ENCODE measurements at regions not wholly inside any gene's neighbourhood (a gene's known extent, or its start where the extent isn't known, plus 50 kb on each side); places are given as distances from the start of the nearest gene placed in this dataset.
"Not testable (repeated sequence)": the region's sequence is repeated elsewhere in the genome, so short reads cannot be mapped to it uniquely, and the experiment has no call there.

DNA sequence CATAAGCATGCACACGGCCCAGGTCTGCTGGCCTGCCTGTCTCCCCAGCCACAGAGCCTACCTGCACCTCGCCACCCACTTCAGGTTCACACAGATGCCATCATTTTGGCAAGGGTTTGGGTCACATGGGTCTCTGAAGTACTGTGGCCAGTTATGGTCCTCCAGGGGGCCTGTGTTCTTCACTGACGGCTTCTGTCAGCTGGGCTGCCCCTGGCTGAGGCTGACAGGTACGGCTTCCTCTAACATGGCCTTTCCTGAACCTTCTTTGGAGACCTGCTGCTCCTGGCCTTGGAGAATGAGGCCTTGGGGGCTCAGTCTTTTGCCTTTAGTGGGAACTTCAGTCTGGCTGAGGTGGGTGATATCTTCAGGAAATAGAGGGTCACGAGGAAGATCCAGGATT is 835.9 kb downstream of the SPATA31A1 start:
- H3K9ac ChIP-seq (ENCODE audit: low read length); H3K4me3 ChIP-seq (ENCODE audit: low read depth, low read length); H3K36me3 ChIP-seq (ENCODE audit: control insufficient read depth, insufficient read depth, low read length); H3K4me1 ChIP-seq (ENCODE audit: control insufficient read depth, insufficient read depth, low read length); H3K9me3 ChIP-seq (ENCODE audit: control insufficient read depth, insufficient read depth, low read depth, low read length); H3K27ac ChIP-seq (ENCODE audit: low read depth, low read length); H3K27me3 ChIP-seq (ENCODE audit: control insufficient read depth, insufficient read depth, low read length): not testable (repeated sequence)

GRCh38 chr9:40192162-40192561 is 836.7 kb downstream of the SPATA31A1 start:
- not testable (repeated sequence) for H3K36me3 ChIP-seq (ENCODE audit: control insufficient read depth, insufficient read depth, low read length); H3K4me3 ChIP-seq (ENCODE audit: low read depth, low read length); H3K27ac ChIP-seq (ENCODE audit: low read depth, low read length); H3K9ac ChIP-seq (ENCODE audit: low read length); H3K4me1 ChIP-seq (ENCODE audit: control insufficient read depth, insufficient read depth, low read length); H3K9me3 ChIP-seq (ENCODE audit: control insufficient read depth, insufficient read depth, low read depth, low read length); H3K27me3 ChIP-seq (ENCODE audit: control insufficient read depth, insufficient read depth, low read length)

GRCh38 chr9:40196165-40196714 is 840.8 kb downstream of the SPATA31A1 start:
- not testable (repeated sequence) for H3K36me3 ChIP-seq (ENCODE audit: control insufficient read depth, insufficient read depth, low read length); H3K27me3 ChIP-seq (ENCODE audit: control insufficient read depth, insufficient read depth, low read length); H3K27ac ChIP-seq (ENCODE audit: low read depth, low read length); H3K4me3 ChIP-seq (ENCODE audit: low read depth, low read length); H3K9ac ChIP-seq (ENCODE audit: low read length); H3K9me3 ChIP-seq (ENCODE audit: control insufficient read depth, insufficient read depth, low read depth, low read length); H3K4me1 ChIP-seq (ENCODE audit: control insufficient read depth, insufficient read depth, low read length)

- H3K4me1 ChIP-seq (ENCODE audit: control insufficient read depth, insufficient read depth, low read length); H3K27ac ChIP-seq (ENCODE audit: low read depth, low read length); H3K36me3 ChIP-seq (ENCODE audit: control insufficient read depth, insufficient read depth, low read length): not testable (repeated sequence)
Observed at GRCh38 chr9:40196803-40197202, 841.3 kb downstream of the SPATA31A1 start.

DNA sequence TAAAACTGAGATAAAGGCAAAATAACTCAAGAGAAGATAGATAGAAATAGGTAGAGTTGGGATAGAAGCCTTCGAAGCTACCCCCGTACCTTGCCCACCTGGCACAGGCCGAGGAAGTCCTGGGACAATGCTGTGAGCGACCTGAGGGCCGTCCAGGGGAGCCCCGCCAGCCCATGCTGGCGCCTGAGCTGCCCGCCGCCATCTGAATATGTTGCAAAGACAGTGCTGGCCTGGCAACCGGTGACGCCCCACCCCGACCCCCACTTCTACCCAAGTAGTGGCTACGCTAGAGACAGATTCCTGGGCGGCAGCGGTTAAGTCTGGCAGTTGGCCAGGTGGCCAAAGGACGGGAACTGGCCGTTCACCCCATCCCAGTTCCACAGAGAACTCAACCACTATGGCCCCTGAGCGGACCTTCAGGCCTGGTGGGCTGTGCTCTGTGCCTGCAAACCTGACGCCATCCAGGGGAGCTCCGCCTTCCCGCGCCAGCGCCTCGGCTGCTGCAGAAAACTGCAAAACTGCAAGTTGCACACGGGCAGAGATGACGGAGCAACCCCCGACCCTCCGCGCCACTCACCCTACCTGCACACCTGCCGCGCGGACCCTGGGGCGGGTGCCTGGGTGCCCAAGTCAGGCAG is 866.2 kb downstream of the SPATA31A1 start:
- H3K9ac ChIP-seq (ENCODE audit: low read length); H3K4me3 ChIP-seq (ENCODE audit: low read depth, low read length); H3K4me1 ChIP-seq (ENCODE audit: control insufficient read depth, insufficient read depth, low read length); H3K9me3 ChIP-seq (ENCODE audit: control insufficient read depth, insufficient read depth, low read depth, low read length); H3K27me3 ChIP-seq (ENCODE audit: control insufficient read depth, insufficient read depth, low read length); H3K27ac ChIP-seq (ENCODE audit: low read depth, low read length); H3K36me3 ChIP-seq (ENCODE audit: control insufficient read depth, insufficient read depth, low read length): not testable (repeated sequence)

More at GRCh38 chr9:40196803-40197202, 841.3 kb downstream of the SPATA31A1 start:
- not testable (repeated sequence) for H3K9ac ChIP-seq (ENCODE audit: low read length); H3K4me3 ChIP-seq (ENCODE audit: low read depth, low read length); H3K9me3 ChIP-seq (ENCODE audit: control insufficient read depth, insufficient read depth, low read depth, low read length); H3K27me3 ChIP-seq (ENCODE audit: control insufficient read depth, insufficient read depth, low read length)

DNA sequence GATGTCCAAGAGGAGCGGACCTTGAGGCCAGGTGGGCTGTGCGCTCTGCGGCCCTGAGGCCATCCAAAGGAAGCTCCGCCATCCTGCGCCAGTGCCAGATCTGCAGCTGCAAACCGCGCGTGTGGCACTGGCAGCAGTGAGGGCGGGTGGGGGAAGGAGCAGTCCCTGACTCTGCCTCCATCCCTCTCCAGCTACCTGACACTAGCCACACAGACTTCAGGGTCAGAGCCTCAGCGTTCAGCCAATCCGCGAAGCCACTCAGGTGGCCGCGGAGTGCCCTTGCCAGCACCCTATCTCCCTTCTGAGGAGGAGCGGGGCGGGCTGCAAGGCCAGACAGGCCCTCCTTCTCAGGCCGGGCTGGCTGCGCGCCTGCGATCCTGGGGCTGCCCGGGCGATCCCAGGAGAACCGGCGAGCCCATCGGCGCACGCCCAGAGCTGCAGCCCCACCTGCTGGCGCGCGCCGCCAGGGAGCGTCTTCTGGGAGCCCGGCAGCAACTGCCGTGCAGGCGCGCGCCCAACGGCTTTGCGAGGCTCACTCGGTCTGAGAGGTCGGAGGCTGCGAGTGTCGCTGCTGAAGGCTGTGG is 867.2 kb downstream of the SPATA31A1 start:
- not testable (repeated sequence) for H3K27ac ChIP-seq (ENCODE audit: low read depth, low read length); H3K9ac ChIP-seq (ENCODE audit: low read length); H3K36me3 ChIP-seq (ENCODE audit: control insufficient read depth, insufficient read depth, low read length); H3K27me3 ChIP-seq (ENCODE audit: control insufficient read depth, insufficient read depth, low read length); H3K9me3 ChIP-seq (ENCODE audit: control insufficient read depth, insufficient read depth, low read depth, low read length); H3K4me3 ChIP-seq (ENCODE audit: low read depth, low read length); H3K4me1 ChIP-seq (ENCODE audit: control insufficient read depth, insufficient read depth, low read length)

GRCh38 chr9:40223353-40223752 is 867.9 kb downstream of the SPATA31A1 start:
- H3K9me3 ChIP-seq (ENCODE audit: control insufficient read depth, insufficient read depth, low read depth, low read length); H3K27ac ChIP-seq (ENCODE audit: low read depth, low read length); H3K9ac ChIP-seq (ENCODE audit: low read length); H3K4me1 ChIP-seq (ENCODE audit: control insufficient read depth, insufficient read depth, low read length); H3K27me3 ChIP-seq (ENCODE audit: control insufficient read depth, insufficient read depth, low read length); H3K36me3 ChIP-seq (ENCODE audit: control insufficient read depth, insufficient read depth, low read length); H3K4me3 ChIP-seq (ENCODE audit: low read depth, low read length): not testable (repeated sequence)
